PC-9 (cell line): ENCODE measurements at regions not wholly inside any gene's neighbourhood (a gene's known extent, or its start where the extent isn't known, plus 50 kb on each side); places are given as distances from the start of the nearest gene placed in this dataset.

Source experiments
- BruUV-seq: library from RNA; stranded (reverse); fragments of 400-500 nt; replicated peaks from 2 replicates; lab custom pipeline; 2021; lab: Mats Ljungman, UMichigan
- CTCF ChIA-PET: fragments of 300-600 bp; sonication (Branson Sonifier 250); formaldehyde crosslinking; loops from one replicate; lab custom pipeline; 2022; ENCODE audit warnings: antibody characterized with exemption; lab: Charles Lee
- POLR2A ChIA-PET: fragments of 300-600 bp; sonication (Branson Sonifier 250); formaldehyde crosslinking; loops from one replicate; lab custom pipeline; 2022; ENCODE audit warnings: antibody characterized with exemption; ENCODE audit not compliant: unreplicated experiment; lab: Charles Lee
- DNase-seq, 2 experiments: peaks; one replicate each; pipeline versions ENCODE4 v3.0.0 to v3.0.0-alpha.2; 2015 to 2022; ENCODE audit warnings: mixed read lengths in 1 of 2
- H2AFZ ChIP-seq: fragments of 200-600 bp; sonication (generic); 2 replicates; pipeline ENCODE4 v1.8.1; 2017; ENCODE audit warnings: antibody characterized with exemption
- H3F3A ChIP-seq: fragments of 200-600 bp; sonication (generic); 2 replicates; pipeline ENCODE4 v1.8.1; 2017; ENCODE audit warnings: antibody characterized with exemption, mild to moderate bottlenecking, low read depth; ENCODE audit not compliant: insufficient read depth
- H3K27ac ChIP-seq: fragments of 200-600 bp; sonication (generic); 2 replicates; pipeline ENCODE4 v1.6.1; 2016; ENCODE audit warnings: mixed run types
- H3K27me3 ChIP-seq: fragments of 200-600 bp; sonication (generic); 2 replicates; pipeline ENCODE4 v1.6.1; 2016; ENCODE audit warnings: low read depth, mixed run types; ENCODE audit not compliant: insufficient read depth
- H3K36me3 ChIP-seq: fragments of 200-600 bp; sonication (generic); 2 replicates; pipeline ENCODE4 v1.6.1; 2016; ENCODE audit warnings: low read depth, mixed run types
- H3K4me1 ChIP-seq: fragments of 200-600 bp; sonication (generic); replicated peaks from 2 replicates; pipeline ENCODE4 v1.6.1; 2016; ENCODE audit warnings: mixed run types; ENCODE audit not compliant: insufficient read depth
- H3K4me2 ChIP-seq: fragments of 200-600 bp; sonication (generic); 2 replicates; pipeline ENCODE4 v1.6.1; 2017; ENCODE audit warnings: mixed run types
- H3K4me3 ChIP-seq: fragments of 200-600 bp; sonication (generic); 2 replicates; pipeline ENCODE4 v1.6.1; 2016; ENCODE audit warnings: mixed run types
- H3K79me2 ChIP-seq: fragments of 200-600 bp; sonication (generic); 2 replicates; pipeline ENCODE4 v1.6.1; 2017; ENCODE audit warnings: low read depth, mixed run types
- H3K9me2 ChIP-seq: fragments of 200-600 bp; sonication (generic); 2 replicates; pipeline ENCODE4 v1.8.1; 2017; ENCODE audit warnings: mild to moderate bottlenecking; ENCODE audit not compliant: insufficient read depth
- H3K9me3 ChIP-seq: fragments of 200-600 bp; sonication (generic); 2 replicates; pipeline ENCODE4 v1.8.1; 2016; ENCODE audit warnings: low read depth; ENCODE audit not compliant: insufficient read depth
- H4K20me1 ChIP-seq: fragments of 200-600 bp; sonication (generic); 2 replicates; pipeline ENCODE4 v1.8.1; 2017; ENCODE audit not compliant: insufficient read depth
- CTCF ChIP-seq: fragments of 200-600 bp; sonication (generic); conservative IDR thresholded peaks from 2 replicates; pipeline ENCODE4 v1.6.1; 2017; ENCODE audit warnings: mixed run types, antibody characterized with exemption, mild to moderate bottlenecking, moderate library complexity
- EZH2 ChIP-seq: fragments of 200-600 bp; sonication (generic); IDR thresholded peaks from 2 replicates; pipeline ENCODE4 v1.8.0; 2017; ENCODE audit warnings: antibody characterized with exemption, low read depth
- intact Hi-C: fragments of 100-400 bp; cut with micrococcal nuclease; formaldehyde crosslinking; loops from one replicate; pipeline ENCODE4 v1.10.0; 2022; ENCODE audit not compliant: unreplicated experiment

- no peaks in the 10 kb centered on the region for H3K4me1 ChIP-seq
- no peak overlapping the region for H3K27ac ChIP-seq
- no peaks in the 10 kb centered on the region for H4K20me1 ChIP-seq
- H3K4me3 ChIP-seq: no peak overlapping the region
- ChIA-PET POLR2A (no interaction called here), CTCF (no interaction called here)
- no peak for DNase-seq
- H3K27me3 ChIP-seq: peaks cover 18% of the 10 kb centered on the region; the same call in 1 of the 2 replicates
- TF ChIP-seq EZH2 (no peak), CTCF (no peak)
- BruUV-seq: no TSS peak
- intact Hi-C loops: no loop called here
- H3K36me3 ChIP-seq: no peaks in the 10 kb centered on the region
- H3K4me2 ChIP-seq: no peak overlapping the region
- no peaks in the 10 kb centered on the region for H3K79me2 ChIP-seq
- no peaks in the 10 kb centered on the region for H3K9me3 ChIP-seq
- H3F3A ChIP-seq: no peaks in the 10 kb centered on the region
- no peaks in the 10 kb centered on the region for H3K9me2 ChIP-seq
- H2AFZ ChIP-seq: no peak overlapping the region
These were observed 260.8 kb downstream of the TTC8 start for GRCh38 chr14:89085231-89085731.

- Histone ChIP-seq H3K4me2 (no peak overlapping the region), H2AFZ (no peak overlapping the region), H3F3A (no peaks in the 10 kb centered on the region), H3K36me3 (no peaks in the 10 kb centered on the region), H3K27me3 (peaks cover 18% of the 10 kb centered on the region; the same call in 1 of the 2 replicates), H3K4me3 (no peak overlapping the region), H3K4me1 (no peaks in the 10 kb centered on the region), H3K9me3 (no peaks in the 10 kb centered on the region), H3K27ac (no peak overlapping the region), H3K9me2 (no peaks in the 10 kb centered on the region), H4K20me1 (no peaks in the 10 kb centered on the region), H3K79me2 (no peaks in the 10 kb centered on the region)
- TF ChIP-seq CTCF: no peak
- no peak for TF ChIP-seq EZH2
- intact Hi-C loops: no loop called here
- no peak for DNase-seq
- POLR2A ChIA-PET: no interaction called here
- no TSS peak for BruUV-seq
- CTCF ChIA-PET: no interaction called here
These were observed 261.4 kb downstream of the TTC8 start for GRCh38 chr14:89085737-89086382.

DNA sequence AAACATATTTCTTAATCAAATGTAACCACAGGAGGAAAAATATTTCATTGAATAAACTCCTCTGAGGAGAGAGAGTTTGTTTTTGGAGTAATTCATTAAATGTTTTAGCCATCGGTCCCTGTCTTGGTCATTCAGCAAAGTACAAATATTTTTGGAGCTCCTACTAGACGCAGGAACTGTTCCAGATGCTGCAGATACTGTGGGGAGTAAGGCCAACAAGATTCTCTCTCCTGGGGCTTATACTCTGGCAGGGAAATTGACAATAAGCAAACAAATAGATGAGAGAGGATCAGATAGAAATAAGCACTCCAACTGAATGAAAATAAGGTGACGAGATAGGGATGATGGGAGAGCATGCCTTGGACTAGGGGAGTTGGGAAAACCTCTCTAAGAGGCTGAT, 264.1 kb downstream of the TTC8 start:
- Histone ChIP-seq H3K4me1 (no peaks in the 10 kb centered on the region), H3K36me3 (no peaks in the 10 kb centered on the region), H3K9me3 (no peaks in the 10 kb centered on the region), H4K20me1 (no peaks in the 10 kb centered on the region), H3K79me2 (no peaks in the 10 kb centered on the region), H3K4me3 (no peak overlapping the region), H3K9me2 (no peaks in the 10 kb centered on the region), H3F3A (no peaks in the 10 kb centered on the region), H3K27me3 (peaks cover 18% of the 10 kb centered on the region; the same call in 1 of the 2 replicates), H3K4me2 (no peak overlapping the region), H2AFZ (no peak overlapping the region), H3K27ac (no peak overlapping the region)
- no peak for DNase-seq
- intact Hi-C loops: no loop called here
- CTCF ChIA-PET: no interaction called here
- no peak for TF ChIP-seq EZH2
- POLR2A ChIA-PET: no interaction called here
- no TSS peak for BruUV-seq
